ENCODE measurements at regions not wholly inside any gene's neighbourhood (a gene's known extent, or its start where the extent isn't known, plus 50 kb on each side); places are given as distances from the start of the nearest gene placed in this dataset.
"Not testable (repeated sequence)": the region's sequence is repeated elsewhere in the genome, so short reads cannot be mapped to it uniquely, and the experiment has no call there.

DNA sequence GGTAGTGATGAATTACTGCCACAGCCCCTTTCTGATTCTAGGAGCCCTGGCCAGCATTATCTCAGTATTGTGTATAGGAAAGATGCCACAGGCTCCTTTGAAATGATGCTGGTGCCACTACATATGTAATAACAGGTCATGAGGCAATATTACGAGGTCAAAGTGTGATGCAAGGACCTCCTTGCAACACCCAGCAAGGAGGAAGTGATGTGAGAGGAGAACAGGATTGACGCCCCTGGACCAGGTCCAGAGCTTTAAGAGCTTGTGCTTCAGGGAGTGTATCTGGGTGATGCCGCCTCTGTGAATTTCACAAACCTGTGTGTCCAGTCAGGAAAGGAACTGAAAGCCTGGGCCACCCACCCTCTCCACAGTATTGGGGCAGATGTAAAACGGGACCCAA lies 261.8 kb downstream of the MID1IP1 start:
- Histone ChIP-seq H3K9me3 (no peaks in the 10 kb centered on the region), H3K4me1 (peaks cover 67% of the 10 kb centered on the region), H3K36me3 (replicated peaks in 1 of 2; ENCODE audit: insufficient read depth in 1 of 2, low read depth in 2 of 2) (no peaks in the 10 kb centered on the region), H3K27ac (peak overlapping the region in 3 of 4 donors; percentile 65 to 78 (median 77)), H3K4me3 (no peak overlapping the region), H3K27me3 (no peaks in the 10 kb centered on the region)
- TF ChIP-seq, protein P1, sequence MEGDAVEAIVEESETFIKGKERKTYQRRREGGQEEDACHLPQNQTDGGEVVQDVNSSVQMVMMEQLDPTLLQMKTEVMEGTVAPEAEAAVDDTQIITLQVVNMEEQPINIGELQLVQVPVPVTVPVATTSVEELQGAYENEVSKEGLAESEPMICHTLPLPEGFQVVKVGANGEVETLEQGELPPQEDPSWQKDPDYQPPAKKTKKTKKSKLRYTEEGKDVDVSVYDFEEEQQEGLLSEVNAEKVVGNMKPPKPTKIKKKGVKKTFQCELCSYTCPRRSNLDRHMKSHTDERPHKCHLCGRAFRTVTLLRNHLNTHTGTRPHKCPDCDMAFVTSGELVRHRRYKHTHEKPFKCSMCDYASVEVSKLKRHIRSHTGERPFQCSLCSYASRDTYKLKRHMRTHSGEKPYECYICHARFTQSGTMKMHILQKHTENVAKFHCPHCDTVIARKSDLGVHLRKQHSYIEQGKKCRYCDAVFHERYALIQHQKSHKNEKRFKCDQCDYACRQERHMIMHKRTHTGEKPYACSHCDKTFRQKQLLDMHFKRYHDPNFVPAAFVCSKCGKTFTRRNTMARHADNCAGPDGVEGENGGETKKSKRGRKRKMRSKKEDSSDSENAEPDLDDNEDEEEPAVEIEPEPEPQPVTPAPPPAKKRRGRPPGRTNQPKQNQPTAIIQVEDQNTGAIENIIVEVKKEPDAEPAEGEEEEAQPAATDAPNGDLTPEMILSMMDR (IDR thresholded peaks at IDR 0.05): no peak
- TF ChIP-seq POLR2A (IDR thresholded peaks at IDR 0.05): peak in 1 of 3 donors; percentile 11
- DNase-seq (peak; percentile 74 to 89 (median 81)), ATAC-seq (peak; percentile 79)
- 32 to 49% methylated on average over 4 of the region's 4 CpGs for WGBS, 2 donors
- intact Hi-C loops (cut with DNase I): no loop called here

DNA sequence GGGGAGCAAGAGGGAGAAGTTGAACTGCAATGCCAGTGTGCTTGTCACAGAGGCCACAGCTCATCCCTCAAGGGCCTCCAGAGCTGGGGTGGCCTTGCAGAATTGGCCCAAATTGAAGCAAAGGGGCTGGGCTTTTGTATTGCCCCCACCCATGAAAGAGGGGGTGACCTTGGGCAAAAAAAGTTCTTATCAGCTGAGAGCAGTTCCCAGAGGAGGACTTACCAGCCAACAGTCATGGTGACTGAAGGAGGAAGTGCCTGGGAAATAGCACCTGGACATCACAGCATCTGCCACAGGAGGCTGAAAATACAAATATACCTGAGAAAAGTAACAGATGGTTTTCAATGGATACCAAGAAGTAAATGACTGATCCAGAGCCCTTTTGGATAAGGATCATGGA lies 262.4 kb downstream of the MID1IP1 start:
- DNase-seq: peak; percentile 71 to 86 (median 78)
- Histone ChIP-seq H3K4me1 (peaks cover 60% of the 10 kb centered on the region), H3K36me3 (replicated peaks in 1 of 2; ENCODE audit: insufficient read depth in 1 of 2, low read depth in 2 of 2) (no peaks in the 10 kb centered on the region), H3K27me3 (no peaks in the 10 kb centered on the region), H3K4me3 (no peak overlapping the region), H3K9me3 (no peaks in the 10 kb centered on the region), H3K27ac (peak overlapping the region; percentile 46 to 78 (median 71))
- TF ChIP-seq, protein P1 (IDR thresholded peaks at IDR 0.05): no peak
- TF ChIP-seq POLR2A (IDR thresholded peaks at IDR 0.05): no peak
- intact Hi-C loops (cut with DNase I): no loop called here
- ATAC-seq: peak; percentile 88

DNA sequence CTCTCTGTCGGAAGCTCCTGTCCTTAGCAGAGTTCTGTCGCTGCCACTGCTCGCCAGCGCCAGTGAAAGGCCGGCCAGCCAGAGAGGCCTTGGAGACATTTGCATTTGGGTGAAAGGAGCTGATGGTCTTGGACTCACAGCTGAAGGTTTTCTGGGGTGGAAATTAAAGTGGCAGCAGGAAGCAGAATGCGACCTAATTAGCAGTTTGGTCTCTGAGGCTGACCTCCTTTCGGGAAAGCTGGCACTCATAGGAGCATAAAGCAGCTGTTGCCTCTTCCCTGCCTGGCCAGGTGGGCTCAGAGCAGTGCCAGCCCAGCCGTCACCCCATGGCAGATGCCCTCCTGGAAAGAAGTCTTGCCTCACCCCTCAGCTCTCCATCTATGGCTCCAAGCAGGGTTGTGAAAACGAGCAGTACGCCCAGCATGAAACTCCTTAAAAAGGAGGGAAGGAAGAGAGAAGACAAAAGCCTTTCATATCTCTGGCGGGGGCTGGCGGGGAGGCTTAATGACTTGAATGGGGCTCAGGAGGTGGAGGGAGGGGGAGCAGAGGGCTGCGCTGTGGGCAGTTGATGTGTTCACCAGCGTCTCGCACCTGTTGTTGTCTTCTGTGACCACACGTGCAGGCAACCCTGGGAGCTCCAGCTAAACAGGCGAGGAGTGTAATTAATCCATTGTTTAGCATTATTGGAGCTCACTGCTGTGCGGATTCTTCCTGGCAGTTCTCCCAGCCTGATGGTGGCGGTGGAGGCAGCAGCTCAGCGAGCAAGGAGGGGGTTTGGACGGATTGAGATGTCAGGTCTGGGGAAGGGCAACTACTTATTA lies 264.0 kb downstream of the MID1IP1 start:
- no peak for ATAC-seq
- TF ChIP-seq, protein P1 (IDR thresholded peaks at IDR 0.05): no peak
- TF ChIP-seq POLR2A (IDR thresholded peaks at IDR 0.05): no peak
- intact Hi-C loops (cut with DNase I): no loop called here
- Histone ChIP-seq H3K36me3 (replicated peaks in 1 of 2; ENCODE audit: insufficient read depth in 1 of 2, low read depth in 2 of 2) (no peaks in the 10 kb centered on the region), H3K9me3 (no peaks in the 10 kb centered on the region), H3K27me3 (no peaks in the 10 kb centered on the region), H3K27ac (peak overlapping the region; percentile 17 to 78 (median 62)), H3K4me1 (peaks cover 47% of the 10 kb centered on the region), H3K4me3 (no peak overlapping the region)
- peak in 2 of 4 donors; percentile 27 to 29 for DNase-seq
- WGBS, 2 donors: 47 to 67% methylated on average over 6 to 20 of the region's 21 CpGs

DNA sequence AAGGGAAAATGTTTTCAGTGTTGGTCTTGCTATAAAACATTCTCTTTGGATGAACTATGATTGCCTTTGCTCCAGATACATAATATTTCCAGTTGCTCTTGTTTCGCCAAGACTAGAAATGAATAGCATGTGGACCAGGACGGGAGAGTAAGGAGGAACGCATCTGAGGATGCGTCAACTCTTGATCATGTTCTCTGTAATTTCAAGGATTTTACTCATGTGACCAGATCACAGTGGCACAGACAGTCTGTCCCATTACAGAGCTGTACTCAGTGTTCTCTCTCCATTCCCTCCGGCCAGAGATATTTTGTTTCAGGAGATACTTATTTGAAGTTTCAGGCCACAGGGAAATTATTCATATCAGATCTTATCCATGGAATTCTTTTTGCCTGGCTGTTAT lies 266.6 kb downstream of the MID1IP1 start:
- Histone ChIP-seq H3K9me3 (no peaks in the 10 kb centered on the region), H3K4me3 (no peak overlapping the region), H3K36me3 (replicated peaks in 1 of 2; ENCODE audit: insufficient read depth in 1 of 2, low read depth in 2 of 2) (no peaks in the 10 kb centered on the region), H3K4me1 (peaks cover 37% of the 10 kb centered on the region), H3K27ac (no peak overlapping the region), H3K27me3 (no peaks in the 10 kb centered on the region)
- ATAC-seq (no peak), DNase-seq (no peak)
- TF ChIP-seq, protein P1 (IDR thresholded peaks at IDR 0.05): no peak
- no peak for TF ChIP-seq POLR2A (IDR thresholded peaks at IDR 0.05)
- 92 to 95% methylated on average over 5 of the region's 5 CpGs for WGBS, 2 donors
- intact Hi-C loops (cut with DNase I): no loop called here

DNA sequence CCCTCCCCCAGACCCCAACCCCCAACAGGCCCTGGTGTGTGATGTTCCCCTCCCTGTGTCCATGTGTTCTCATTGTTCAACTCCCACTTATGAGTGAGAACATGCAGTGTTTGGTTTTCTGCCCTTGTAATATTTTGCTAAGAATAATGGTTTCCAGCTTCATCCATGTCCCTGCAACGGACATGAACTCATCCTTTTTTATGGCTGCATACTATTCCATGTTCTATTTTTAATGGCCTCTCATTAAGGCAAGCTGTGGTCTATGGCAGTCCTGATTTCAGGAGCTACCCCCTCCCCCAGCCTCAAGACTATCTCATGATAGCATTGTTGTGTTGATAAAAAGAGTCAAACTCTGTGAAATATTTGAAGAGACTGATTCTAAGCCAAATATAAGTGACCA lies 267.4 kb downstream of the MID1IP1 start:
- H3K36me3 ChIP-seq (replicated peaks in 1 of 2; ENCODE audit: insufficient read depth in 1 of 2, low read depth in 2 of 2); H3K27ac ChIP-seq; intact Hi-C loops (cut with DNase I); ATAC-seq; H3K4me3 ChIP-seq; H3K9me3 ChIP-seq; DNase-seq; H3K27me3 ChIP-seq: not testable (repeated sequence)
- 93 to 100% methylated on average over 1 of the region's 1 CpG for WGBS, 2 donors
- peaks cover 29% of the 10 kb centered on the region for H3K4me1 ChIP-seq

Data from body of pancreas (tissue), 4 donors.